Right lobe of liver (tissue), 6 donors: ENCODE measurements at regions not wholly inside any gene's neighbourhood (a gene's known extent, or its start where the extent isn't known, plus 50 kb on each side); places are given as distances from the start of the nearest gene placed in this dataset.

Experiments
- ATAC-seq, 4 donors: fragments of 200-7000 bp; cut with Tn5 transposase; one replicate each; pipeline ENCODE4 v1.9.1; 2020; ENCODE audit warnings: mild to moderate bottlenecking in 4 of 4, moderate library complexity in 4 of 4
- DNase-seq, 3 donors: peaks; one replicate each; pipeline ENCODE4 v3.0.0-alpha.2; 2020
- H3K27ac ChIP-seq, 3 donors: fragments of 200-600 bp; one replicate each; pipeline ENCODE4 v1.8.0; 2022
- H3K27me3 ChIP-seq, 2 donors: fragments of 200-600 bp; one replicate each; pipeline ENCODE4 v1.8.0; 2022
- H3K36me3 ChIP-seq, 4 donors: fragments of 200-600 bp; sonication (generic) in 1 of 4; one replicate each; pipeline versions ENCODE4 v1.5.1 to v1.8.0; 2017 to 2022; ENCODE audit warnings: control low read depth in 1 of 4
- H3K4me1 ChIP-seq, 4 donors: fragments of 200-600 bp; sonication (generic) in 1 of 4; one replicate each; pipeline versions ENCODE4 v1.5.1 to v1.8.0; 2017 to 2022; ENCODE audit warnings: control low read depth in 1 of 4
- H3K4me3 ChIP-seq, 3 donors: fragments of 200-600 bp; one replicate each; pipeline ENCODE4 v1.8.0; 2022
- H3K9me3 ChIP-seq, 4 donors: fragments of 200-600 bp; sonication (generic) in 1 of 4; one replicate each; pipeline versions ENCODE4 v1.5.1 to v1.8.0; 2017 to 2022; ENCODE audit warnings: control low read depth in 1 of 4
- POLR2A ChIP-seq: fragments of 450-650 bp; IDR thresholded peaks from one replicate; pipeline ENCODE4 v1.6.1; 2017; ENCODE audit warnings: antibody characterized with exemption, mild to moderate bottlenecking
- WGBS: methylation state at CpG from one replicate; pipeline ENCODE4 v1.1.6; 2018; ENCODE audit warnings: low coverage, low lambda C conversion rate; ENCODE audit not compliant: insufficient coverage; ENCODE audit errors: missing lambda C conversion rate; 5-methylcytosine and 5-hydroxymethylcytosine counted together
- intact Hi-C, 2 donors: fragments of 100-400 bp; cut with DNase I; formaldehyde crosslinking; loops; one replicate each; pipeline versions ENCODE4 v1.11.2 to v1.14.1; 2022
- TF ChIP-seq, protein P1 (sequence below), 4 donors: fragments of 200-600 bp in 3 of 4; fragments of 450-650 bp in 1 of 4; IDR thresholded peaks; one replicate each; pipeline versions ENCODE4 v1.5.1 to v1.8.0; 2016 to 2022; ENCODE audit warnings: antibody characterized with exemption in 4 of 4, mild to moderate bottlenecking in 2 of 4
- donor health status: DM: no; HTN: yes; CAD: no.
- donor health status: DM: no; HTN: no; CAD: no.
- donor health status: DM: no; HTN: no; CAD: no.
- donor health status: DM: no; HTN: yes; CAD: no.
- donor health status: DM: no; HTN: yes; CAD: no.

DNA sequence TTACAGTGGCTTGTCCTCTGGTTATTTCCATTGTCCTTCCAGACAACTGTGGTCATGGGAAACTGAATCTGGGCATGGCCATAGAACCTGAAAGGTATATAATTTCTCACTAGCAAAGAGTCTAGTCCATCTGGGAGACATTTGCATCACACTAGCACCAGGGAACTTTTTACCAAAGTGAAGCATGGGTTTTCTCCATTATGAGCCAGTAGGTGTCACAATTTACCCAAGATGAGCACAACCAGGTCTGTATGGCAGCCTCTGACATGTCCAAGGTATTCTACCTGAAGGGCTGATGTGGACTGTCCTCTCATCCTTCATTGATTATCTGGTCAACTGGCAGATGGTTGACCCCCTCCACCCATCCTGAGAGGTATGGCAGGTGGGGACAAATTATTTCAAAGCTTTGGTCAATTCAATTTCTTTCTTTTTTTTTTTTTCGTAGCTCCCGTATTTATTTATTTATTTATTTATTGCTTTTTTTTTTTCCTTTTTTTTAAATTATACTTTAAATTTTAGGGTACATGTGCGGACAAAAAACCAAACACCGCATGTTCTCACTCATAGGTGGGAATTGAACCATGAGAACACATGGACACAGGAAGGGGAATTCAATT, 425.9 kb downstream of the TMEM135 start:
- Histone ChIP-seq H3K4me3 (no peak overlapping the region), H3K36me3 (no peaks in the 10 kb centered on the region), H3K27ac (no peak overlapping the region), H3K27me3 (no peaks in the 10 kb centered on the region), H3K4me1 (no peaks in the 10 kb centered on the region), H3K9me3 (no peaks in the 10 kb centered on the region)
- TF ChIP-seq, protein P1, sequence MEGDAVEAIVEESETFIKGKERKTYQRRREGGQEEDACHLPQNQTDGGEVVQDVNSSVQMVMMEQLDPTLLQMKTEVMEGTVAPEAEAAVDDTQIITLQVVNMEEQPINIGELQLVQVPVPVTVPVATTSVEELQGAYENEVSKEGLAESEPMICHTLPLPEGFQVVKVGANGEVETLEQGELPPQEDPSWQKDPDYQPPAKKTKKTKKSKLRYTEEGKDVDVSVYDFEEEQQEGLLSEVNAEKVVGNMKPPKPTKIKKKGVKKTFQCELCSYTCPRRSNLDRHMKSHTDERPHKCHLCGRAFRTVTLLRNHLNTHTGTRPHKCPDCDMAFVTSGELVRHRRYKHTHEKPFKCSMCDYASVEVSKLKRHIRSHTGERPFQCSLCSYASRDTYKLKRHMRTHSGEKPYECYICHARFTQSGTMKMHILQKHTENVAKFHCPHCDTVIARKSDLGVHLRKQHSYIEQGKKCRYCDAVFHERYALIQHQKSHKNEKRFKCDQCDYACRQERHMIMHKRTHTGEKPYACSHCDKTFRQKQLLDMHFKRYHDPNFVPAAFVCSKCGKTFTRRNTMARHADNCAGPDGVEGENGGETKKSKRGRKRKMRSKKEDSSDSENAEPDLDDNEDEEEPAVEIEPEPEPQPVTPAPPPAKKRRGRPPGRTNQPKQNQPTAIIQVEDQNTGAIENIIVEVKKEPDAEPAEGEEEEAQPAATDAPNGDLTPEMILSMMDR (IDR thresholded peaks at IDR 0.05): peak in 2 of 4 donors; percentile 15 to 25
- TF ChIP-seq POLR2A: no peak
- DNase-seq (no peak), ATAC-seq (no peak)
- 70% methylated on average over 4 of the region's 4 CpGs for WGBS
- intact Hi-C loops: no loop called here

DNA sequence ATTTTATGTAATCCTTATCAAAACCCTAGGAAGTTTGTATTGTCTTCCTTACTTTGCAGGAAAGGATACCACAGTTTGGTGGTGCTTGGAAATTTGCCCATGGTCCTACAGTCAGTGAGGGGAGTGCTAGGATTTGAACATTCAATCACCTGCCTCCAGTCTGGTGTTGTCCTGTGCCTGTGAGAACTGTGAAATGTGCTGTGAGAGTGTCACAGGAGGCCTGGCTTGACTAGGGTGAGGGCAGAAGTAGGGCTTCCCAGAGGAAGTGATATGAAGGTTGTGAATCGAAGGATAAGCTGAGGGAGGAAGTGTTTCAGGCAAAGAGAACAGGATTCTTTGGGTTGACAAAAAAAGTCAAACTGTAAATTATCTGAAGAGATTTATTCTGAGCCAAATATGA, 424.4 kb downstream of the TMEM135 start:
- no peaks in the 10 kb centered on the region for H3K4me1 ChIP-seq
- H3K27ac ChIP-seq: no peak overlapping the region
- intact Hi-C loops: no loop called here
- DNase-seq (no peak), ATAC-seq (no peak)
- TF ChIP-seq POLR2A: no peak
- TF ChIP-seq, protein P1 (IDR thresholded peaks at IDR 0.05): no peak
- no peaks in the 10 kb centered on the region for H3K9me3 ChIP-seq
- no peaks in the 10 kb centered on the region for H3K27me3 ChIP-seq
- H3K4me3 ChIP-seq: no peak overlapping the region
- 67% methylated on average over 1 of the region's 1 CpG for WGBS
- no peaks in the 10 kb centered on the region for H3K36me3 ChIP-seq

DNA sequence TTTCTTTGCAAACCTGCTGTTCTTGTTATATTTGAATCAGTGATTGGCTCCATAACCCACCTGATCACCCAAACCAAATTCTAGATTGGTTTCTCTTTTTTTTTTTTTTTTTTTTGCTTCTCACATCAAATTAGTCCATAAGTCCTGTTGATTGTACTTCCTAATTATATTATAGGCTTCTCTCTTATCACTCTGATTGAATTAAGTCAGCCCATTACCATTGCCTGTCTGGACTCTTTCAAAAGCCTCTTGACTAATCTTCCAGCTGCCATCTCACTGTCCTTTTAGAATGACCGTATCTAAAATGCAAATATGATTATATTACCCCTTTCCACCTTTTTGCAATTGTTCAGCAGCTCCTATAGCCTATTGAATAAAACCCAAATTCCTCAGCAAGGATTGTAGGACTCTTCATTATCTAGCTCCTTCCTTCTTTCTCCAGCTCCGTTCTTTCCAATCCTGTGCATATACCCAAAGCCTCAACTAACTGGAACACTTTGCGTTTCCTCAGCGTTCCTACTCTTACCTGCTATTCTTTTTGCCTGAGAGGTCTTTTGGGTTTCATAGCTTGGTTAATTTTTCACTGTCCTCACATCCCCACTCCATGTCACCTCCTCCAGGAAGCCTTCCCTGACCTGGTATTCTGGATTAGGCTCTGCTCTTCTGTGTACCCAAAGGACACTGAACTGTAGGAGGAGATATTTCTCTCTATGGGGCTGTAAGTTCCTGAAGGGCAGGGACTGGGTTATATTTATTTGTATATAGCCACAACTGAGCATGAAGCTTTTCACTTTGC, 423.3 kb downstream of the TMEM135 start:
- no peak for TF ChIP-seq POLR2A
- TF ChIP-seq, protein P1 (IDR thresholded peaks at IDR 0.05): no peak
- DNase-seq (no peak), ATAC-seq (no peak)
- no peaks in the 10 kb centered on the region for H3K27me3 ChIP-seq
- no peak overlapping the region for H3K4me3 ChIP-seq
- H3K27ac ChIP-seq: no peak overlapping the region
- no peaks in the 10 kb centered on the region for H3K9me3 ChIP-seq
- H3K4me1 ChIP-seq: no peaks in the 10 kb centered on the region
- intact Hi-C loops: no loop called here
- no peaks in the 10 kb centered on the region for H3K36me3 ChIP-seq
- 80% methylated on average over 4 of the region's 4 CpGs for WGBS

DNA sequence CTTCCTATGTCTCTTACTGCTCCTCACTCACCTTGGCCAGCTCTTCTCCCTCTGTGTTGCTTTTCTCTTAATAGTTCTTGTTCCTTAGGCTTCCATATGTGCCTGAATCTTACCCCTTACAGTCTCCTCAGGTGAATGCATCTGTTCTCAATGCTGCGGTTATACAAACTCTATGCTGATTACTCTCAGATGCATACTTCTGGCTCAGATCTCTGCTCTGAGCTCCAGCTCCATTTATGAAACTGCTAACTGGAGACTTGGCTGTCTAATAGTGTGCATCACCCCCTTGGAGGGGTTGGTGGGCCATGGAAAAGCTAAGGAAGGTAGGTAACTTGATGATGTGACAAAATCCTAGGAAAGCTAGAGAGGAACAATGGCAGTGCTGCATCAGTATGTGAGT, 422.5 kb downstream of the TMEM135 start:
- TF ChIP-seq, protein P1 (IDR thresholded peaks at IDR 0.05): no peak
- TF ChIP-seq POLR2A: no peak
- Histone ChIP-seq H3K36me3 (no peaks in the 10 kb centered on the region), H3K27me3 (no peaks in the 10 kb centered on the region), H3K4me1 (no peaks in the 10 kb centered on the region), H3K27ac (no peak overlapping the region), H3K4me3 (no peak overlapping the region), H3K9me3 (no peaks in the 10 kb centered on the region)
- DNase-seq (no peak), ATAC-seq (no peak)
- 83% methylated on average over 1 of the region's 1 CpG for WGBS
- intact Hi-C loops: no loop called here
